Caco-2 (cell line): ENCODE measurements at regions not wholly inside any gene's neighbourhood (a gene's known extent, or its start where the extent isn't known, plus 50 kb on each side); places are given as distances from the start of the nearest gene placed in this dataset.

ENCODE experiments used
- BruUV-seq: library from RNA; stranded (reverse); fragments of 400-500 nt; replicated peaks from 2 replicates; lab custom pipeline; 2021; lab: Mats Ljungman, UMichigan
- CTCF ChIA-PET: fragments of 300-600 bp; sonication (Branson Sonifier 250); formaldehyde crosslinking; loops from one replicate; lab custom pipeline; 2022; ENCODE audit warnings: antibody characterized with exemption; lab: Charles Lee
- POLR2A ChIA-PET: fragments of 300-600 bp; sonication (Branson Sonifier 250); formaldehyde crosslinking; loops from one replicate; lab custom pipeline; 2022; ENCODE audit warnings: antibody characterized with exemption; lab: Charles Lee
- DNase-seq, 2 experiments: peaks; one replicate each; pipeline versions ENCODE4 v3.0.0 to v3.0.0-alpha.2; 2020 to 2022
- H3K27me3 ChIP-seq: replicated peaks from 2 replicates; pipeline ENCODE4 v1.6.0; 2011; ENCODE audit warnings: low read length; ENCODE audit not compliant: control insufficient read depth, insufficient read depth
- H3K36me3 ChIP-seq: 2 replicates; pipeline ENCODE4 v1.5.1; 2011; ENCODE audit warnings: low read length; ENCODE audit not compliant: control insufficient read depth, insufficient read depth
- H3K4me1 ChIP-seq: fragments of 250-450 bp; sonication (Bioruptor Pico); 2 replicates; pipeline ENCODE4 v1.5.1; 2020; ENCODE audit warnings: mild to moderate bottlenecking
- H3K4me3 ChIP-seq: 2 replicates; pipeline ENCODE4 v1.5.1; 2011; ENCODE audit warnings: low read depth, mild to moderate bottlenecking, control low read depth, low read length
- H3K9me3 ChIP-seq: fragments of 250-450 bp; sonication (Bioruptor Pico); 2 replicates; pipeline ENCODE4 v1.5.1; 2020; ENCODE audit warnings: mild to moderate bottlenecking, moderate library complexity
- H3K27ac Mint-ChIP-seq: one replicate; pipeline ENCODE4 v1.8.0; 2022; ENCODE audit warnings: mixed read lengths; ENCODE audit not compliant: unreplicated experiment
- H3K27me3 Mint-ChIP-seq: one replicate; pipeline ENCODE4 v1.8.0; 2022; ENCODE audit warnings: mixed read lengths; ENCODE audit not compliant: insufficient read depth, unreplicated experiment
- H3K36me3 Mint-ChIP-seq: one replicate; pipeline ENCODE4 v1.8.0; 2022; ENCODE audit warnings: mild to moderate bottlenecking, mixed read lengths; ENCODE audit not compliant: insufficient read depth, unreplicated experiment
- H3K4me1 Mint-ChIP-seq: one replicate; pipeline ENCODE4 v1.8.0; 2022; ENCODE audit warnings: low read depth, mixed read lengths; ENCODE audit not compliant: unreplicated experiment
- H3K4me3 Mint-ChIP-seq: one replicate; pipeline ENCODE4 v1.8.0; 2022; ENCODE audit warnings: mild to moderate bottlenecking, moderate library complexity, mixed read lengths; ENCODE audit not compliant: unreplicated experiment
- H3K9me3 Mint-ChIP-seq: one replicate; pipeline ENCODE4 v1.8.0; 2022; ENCODE audit warnings: mixed read lengths; ENCODE audit not compliant: unreplicated experiment
- intact Hi-C: fragments of 100-400 bp; cut with micrococcal nuclease; formaldehyde crosslinking; loops from one replicate; pipeline ENCODE4 v1.10.0; 2022; ENCODE audit not compliant: unreplicated experiment
- TF ChIP-seq, protein P1 (sequence below), 2 experiments: fragments of 200-600 bp in 1 of 2; IDR thresholded peaks; 1 replicate in 1 of 2; 2 replicates in 1 of 2; pipeline versions ENCODE4 v1.5.1 to v1.8.0; 2011 to 2022; ENCODE audit warnings: antibody characterized with exemption in 1 of 2, control low read depth in 1 of 2, inconsistent platforms in 1 of 2, low read depth in 1 of 2, low read length in 1 of 2, mild to moderate bottlenecking in 1 of 2, moderate library complexity in 1 of 2; ENCODE audit not compliant: insufficient read depth in 1 of 2, severe bottlenecking in 1 of 2, unreplicated experiment in 1 of 2

DNA sequence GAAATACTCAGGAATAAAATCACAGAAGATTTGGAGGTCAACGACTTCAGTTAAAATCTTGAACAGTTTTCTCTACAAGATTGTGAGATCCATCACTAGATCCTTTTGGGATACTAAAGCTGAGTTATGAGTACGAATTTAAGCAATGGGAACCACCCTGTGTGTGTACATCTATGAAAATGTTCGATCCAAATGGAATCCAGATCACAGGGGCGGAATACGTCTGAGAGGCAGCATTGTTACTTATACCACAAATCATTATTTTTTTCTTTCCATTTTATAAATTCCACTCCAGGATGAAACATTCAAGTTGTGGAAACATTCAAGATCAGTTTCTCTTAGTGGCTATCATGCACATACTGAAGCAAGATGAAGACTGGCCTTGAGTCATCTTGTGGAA is 239.3 kb upstream of the PAPPA start:
- Mint-ChIP-seq H3K36me3 (no peaks in the 10 kb centered on the region), H3K9me3 (no peaks in the 10 kb centered on the region), H3K4me3 (no peak overlapping the region), H3K27me3 (peaks cover 3% of the 10 kb centered on the region), H3K27ac (no peak overlapping the region), H3K4me1 (no peaks in the 10 kb centered on the region)
- Histone ChIP-seq H3K4me3 (no peak overlapping the region), H3K4me1 (no peaks in the 10 kb centered on the region), H3K36me3 (no peaks in the 10 kb centered on the region), H3K27me3 (no peaks in the 10 kb centered on the region), H3K9me3 (no peaks in the 10 kb centered on the region)
- POLR2A ChIA-PET: no interaction called here
- CTCF ChIA-PET: no interaction called here
- TF ChIP-seq, protein P1, sequence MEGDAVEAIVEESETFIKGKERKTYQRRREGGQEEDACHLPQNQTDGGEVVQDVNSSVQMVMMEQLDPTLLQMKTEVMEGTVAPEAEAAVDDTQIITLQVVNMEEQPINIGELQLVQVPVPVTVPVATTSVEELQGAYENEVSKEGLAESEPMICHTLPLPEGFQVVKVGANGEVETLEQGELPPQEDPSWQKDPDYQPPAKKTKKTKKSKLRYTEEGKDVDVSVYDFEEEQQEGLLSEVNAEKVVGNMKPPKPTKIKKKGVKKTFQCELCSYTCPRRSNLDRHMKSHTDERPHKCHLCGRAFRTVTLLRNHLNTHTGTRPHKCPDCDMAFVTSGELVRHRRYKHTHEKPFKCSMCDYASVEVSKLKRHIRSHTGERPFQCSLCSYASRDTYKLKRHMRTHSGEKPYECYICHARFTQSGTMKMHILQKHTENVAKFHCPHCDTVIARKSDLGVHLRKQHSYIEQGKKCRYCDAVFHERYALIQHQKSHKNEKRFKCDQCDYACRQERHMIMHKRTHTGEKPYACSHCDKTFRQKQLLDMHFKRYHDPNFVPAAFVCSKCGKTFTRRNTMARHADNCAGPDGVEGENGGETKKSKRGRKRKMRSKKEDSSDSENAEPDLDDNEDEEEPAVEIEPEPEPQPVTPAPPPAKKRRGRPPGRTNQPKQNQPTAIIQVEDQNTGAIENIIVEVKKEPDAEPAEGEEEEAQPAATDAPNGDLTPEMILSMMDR (IDR thresholded peaks at IDR 0.05; ENCODE audit: insufficient read depth in 1 of 2, low read depth in 1 of 2, low read length in 1 of 2, severe bottlenecking in 1 of 2, unreplicated experiment in 1 of 2): no peak
- BruUV-seq: no TSS peak
- intact Hi-C loops: no loop called here
- no peak for DNase-seq

DNA sequence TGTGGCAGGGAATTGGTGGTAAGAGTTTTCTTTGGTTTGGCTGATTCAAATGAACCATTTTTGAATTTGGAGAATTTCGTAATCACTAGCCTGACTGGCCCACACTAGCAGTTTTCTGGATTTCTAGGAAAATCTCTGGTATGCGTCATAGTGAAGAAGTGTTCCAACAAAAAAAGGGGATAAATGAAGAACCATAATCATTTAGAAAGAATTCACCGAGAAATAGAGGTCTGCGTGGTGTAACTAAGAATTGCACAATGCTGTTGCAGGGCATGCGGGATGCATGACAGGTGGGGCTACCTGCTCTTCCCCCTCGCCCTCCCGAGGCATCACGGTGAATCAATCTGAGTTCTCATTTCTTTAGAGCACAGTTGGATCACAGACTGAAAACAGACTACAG is 232.3 kb upstream of the PAPPA start:
- intact Hi-C loops: no loop called here
- peaks cover 4% of the 10 kb centered on the region for H3K27me3 Mint-ChIP-seq
- DNase-seq: no peak
- BruUV-seq: no TSS peak
- H3K4me1 ChIP-seq: no peaks in the 10 kb centered on the region
- H3K36me3 Mint-ChIP-seq: no peaks in the 10 kb centered on the region
- ChIA-PET POLR2A (no interaction called here), CTCF (no interaction called here)
- H3K36me3 ChIP-seq: no peaks in the 10 kb centered on the region
- no peak overlapping the region for H3K4me3 Mint-ChIP-seq
- no peaks in the 10 kb centered on the region for H3K9me3 Mint-ChIP-seq
- no peaks in the 10 kb centered on the region for H3K27me3 ChIP-seq
- H3K4me1 Mint-ChIP-seq: no peaks in the 10 kb centered on the region
- no peaks in the 10 kb centered on the region for H3K9me3 ChIP-seq
- H3K27ac Mint-ChIP-seq: no peak overlapping the region
- H3K4me3 ChIP-seq: no peak overlapping the region
- TF ChIP-seq, protein P1 (IDR thresholded peaks at IDR 0.05; ENCODE audit: insufficient read depth in 1 of 2, low read depth in 1 of 2, low read length in 1 of 2, severe bottlenecking in 1 of 2, unreplicated experiment in 1 of 2): no peak

- no peaks in the 10 kb centered on the region for H3K4me1 ChIP-seq
- CTCF ChIA-PET: no interaction called here
- intact Hi-C loops: no loop called here
- POLR2A ChIA-PET: no interaction called here
- H3K4me3 ChIP-seq: no peak overlapping the region
- no TSS peak for BruUV-seq
- no peaks in the 10 kb centered on the region for H3K9me3 ChIP-seq
- no peaks in the 10 kb centered on the region for H3K27me3 ChIP-seq
- H3K36me3 ChIP-seq: no peaks in the 10 kb centered on the region
- H3K9me3 Mint-ChIP-seq: no peaks in the 10 kb centered on the region
- no peak overlapping the region for H3K27ac Mint-ChIP-seq
- TF ChIP-seq, protein P1 (IDR thresholded peaks at IDR 0.05; ENCODE audit: insufficient read depth in 1 of 2, low read depth in 1 of 2, low read length in 1 of 2, severe bottlenecking in 1 of 2, unreplicated experiment in 1 of 2): no peak
- no peaks in the 10 kb centered on the region for H3K4me1 Mint-ChIP-seq
- no peak for DNase-seq
- no peaks in the 10 kb centered on the region for H3K36me3 Mint-ChIP-seq
- H3K27me3 Mint-ChIP-seq: peaks cover 4% of the 10 kb centered on the region
- no peak overlapping the region for H3K4me3 Mint-ChIP-seq
Measured at GRCh38 chr9:115922444-115922843, 231.1 kb upstream of the PAPPA start.
